ENCODE measurements at regions not wholly inside any gene's neighbourhood (a gene's known extent, or its start where the extent isn't known, plus 50 kb on each side); places are given as distances from the start of the nearest gene placed in this dataset.

DNA sequence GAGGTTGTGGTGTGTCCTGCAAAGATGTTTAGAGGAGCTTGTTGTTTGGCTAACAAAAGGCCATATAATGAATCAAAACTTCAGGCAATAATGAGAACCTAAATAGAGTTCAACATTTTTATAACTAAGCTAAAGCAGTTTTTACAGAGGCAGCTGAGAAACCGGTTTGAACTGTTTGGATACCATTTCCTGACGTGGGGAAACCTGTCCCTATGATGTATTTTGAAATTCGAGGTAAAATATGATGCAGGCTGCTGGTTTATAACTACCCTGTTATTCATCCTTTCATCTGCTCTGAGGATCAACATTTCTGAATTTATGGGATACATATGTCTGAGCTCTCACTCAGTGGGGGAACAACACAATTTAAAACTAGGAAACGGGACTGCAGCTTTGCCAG is 289.5 kb upstream of the IRX2 start:
- TF ChIP-seq, protein P1, sequence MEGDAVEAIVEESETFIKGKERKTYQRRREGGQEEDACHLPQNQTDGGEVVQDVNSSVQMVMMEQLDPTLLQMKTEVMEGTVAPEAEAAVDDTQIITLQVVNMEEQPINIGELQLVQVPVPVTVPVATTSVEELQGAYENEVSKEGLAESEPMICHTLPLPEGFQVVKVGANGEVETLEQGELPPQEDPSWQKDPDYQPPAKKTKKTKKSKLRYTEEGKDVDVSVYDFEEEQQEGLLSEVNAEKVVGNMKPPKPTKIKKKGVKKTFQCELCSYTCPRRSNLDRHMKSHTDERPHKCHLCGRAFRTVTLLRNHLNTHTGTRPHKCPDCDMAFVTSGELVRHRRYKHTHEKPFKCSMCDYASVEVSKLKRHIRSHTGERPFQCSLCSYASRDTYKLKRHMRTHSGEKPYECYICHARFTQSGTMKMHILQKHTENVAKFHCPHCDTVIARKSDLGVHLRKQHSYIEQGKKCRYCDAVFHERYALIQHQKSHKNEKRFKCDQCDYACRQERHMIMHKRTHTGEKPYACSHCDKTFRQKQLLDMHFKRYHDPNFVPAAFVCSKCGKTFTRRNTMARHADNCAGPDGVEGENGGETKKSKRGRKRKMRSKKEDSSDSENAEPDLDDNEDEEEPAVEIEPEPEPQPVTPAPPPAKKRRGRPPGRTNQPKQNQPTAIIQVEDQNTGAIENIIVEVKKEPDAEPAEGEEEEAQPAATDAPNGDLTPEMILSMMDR (IDR thresholded peaks at IDR 0.05), result no peak
- TF ChIP-seq POLR2A (IDR thresholded peaks at IDR 0.05), result no peak
- no peak for TF ChIP-seq POLR2AphosphoS5 (IDR thresholded peaks at IDR 0.05)

Data from breast epithelium (tissue), 3 donors.